Stimulated activated CD8-positive, alpha-beta memory T cell treated with anti-CD3 and anti-CD28 coated beads, Interleukin-2, amount 100 ng/mL, for 1 hour (primary cell): ENCODE measurements at regions not wholly inside any gene's neighbourhood (a gene's known extent, or its start where the extent isn't known, plus 50 kb on each side); places are given as distances from the start of the nearest gene placed in this dataset.

Source experiments
- DNase-seq, 2 donors: peaks; one replicate each; pipeline ENCODE4 v3.0.0-alpha.2; 2020; ENCODE audit warnings: low read depth in 2 of 2

- DNase-seq = no peak
These were observed 185.1 kb upstream of the ROPN1 start for GRCh38 chr3:124177071-124177470.

GRCh38 chr3:124178531-124178930 is 186.6 kb upstream of the ROPN1 start:
- DNase-seq = no peak

- no peak for DNase-seq
These were observed 208.5 kb upstream of the ROPN1 start for GRCh38 chr3:124200407-124200806.

- no peak for DNase-seq
These were observed 209.3 kb upstream of the ROPN1 start for GRCh38 chr3:124201226-124201625.

- DNase-seq = no peak
These were observed 209.9 kb upstream of the ROPN1 start for GRCh38 chr3:124201786-124202185.

GRCh38 chr3:124202754-124203153 is 210.8 kb upstream of the ROPN1 start:
- DNase-seq = no peak

GRCh38 chr3:124203292-124203691 is 211.4 kb upstream of the ROPN1 start:
- no peak for DNase-seq

- DNase-seq = no peak
These were observed 214.5 kb upstream of the ROPN1 start for GRCh38 chr3:124206225-124207055.

- DNase-seq = no peak
These were observed 215.2 kb upstream of the ROPN1 start for GRCh38 chr3:124207077-124207476.

- DNase-seq = no peak
These were observed 216.1 kb upstream of the ROPN1 start for GRCh38 chr3:124207873-124208485.

GRCh38 chr3:124209426-124209825 is 217.5 kb upstream of the ROPN1 start:
- no peak for DNase-seq

- no peak for DNase-seq
These were observed 219.0 kb upstream of the ROPN1 start for GRCh38 chr3:124210899-124211298.

- no peak for DNase-seq
These were observed 221.7 kb upstream of the ROPN1 start for GRCh38 chr3:124213641-124214040.

- no peak for DNase-seq
These were observed 225.6 kb upstream of the ROPN1 start for GRCh38 chr3:124217542-124217941.

GRCh38 chr3:124221422-124221821 is 229.5 kb upstream of the ROPN1 start:
- no peak for DNase-seq

GRCh38 chr3:124223853-124224252 is 231.9 kb upstream of the ROPN1 start:
- no peak for DNase-seq

GRCh38 chr3:124227150-124227630 is 235.3 kb upstream of the ROPN1 start:
- no peak for DNase-seq

- DNase-seq = no peak
These were observed 237.5 kb upstream of the ROPN1 start for GRCh38 chr3:124229420-124229819.

- DNase-seq = no peak
These were observed 237.9 kb upstream of the ROPN1 start for GRCh38 chr3:124229836-124230235.

GRCh38 chr3:124230432-124230831 is 238.5 kb upstream of the ROPN1 start:
- no peak for DNase-seq

- no peak for DNase-seq
These were observed 239.1 kb upstream of the ROPN1 start for GRCh38 chr3:124230998-124231397.

GRCh38 chr3:124234852-124235252 is 242.9 kb upstream of the ROPN1 start:
- no peak for DNase-seq

GRCh38 chr3:124235446-124235845 is 243.5 kb upstream of the ROPN1 start:
- no peak for DNase-seq
